Mesenchymal stem cell (in vitro differentiated cells and primary cell): ENCODE measurements at regions not wholly inside any gene's neighbourhood (a gene's known extent, or its start where the extent isn't known, plus 50 kb on each side); places are given as distances from the start of the nearest gene placed in this dataset.

Experiments used
- DNase-seq: peaks from one replicate; pipeline ENCODE4 v3.0.0-alpha.2; 2013
- H2AFZ ChIP-seq: one replicate; pipeline ENCODE4 v1.6.1; 2013; ENCODE audit warnings: low read depth, mild to moderate bottlenecking, control low read depth, inconsistent platforms, low read length, moderate library complexity
- H2AK5ac ChIP-seq: 2 replicates; pipeline ENCODE4 v1.6.1; 2013; ENCODE audit warnings: low read length, moderate library complexity, mild to moderate bottlenecking, inconsistent platforms; ENCODE audit not compliant: severe bottlenecking
- H2BK120ac ChIP-seq: one replicate; pipeline ENCODE4 v1.6.1; 2013; ENCODE audit warnings: low read depth, mild to moderate bottlenecking, inconsistent platforms, low read length, moderate library complexity
- H2BK12ac ChIP-seq, 2 experiments: one replicate each; pipeline ENCODE4 v1.6.1; 2013; ENCODE audit warnings: inconsistent platforms in 2 of 2, low read length in 2 of 2, mild to moderate bottlenecking in 2 of 2, moderate library complexity in 2 of 2, control low read depth in 1 of 2
- H2BK15ac ChIP-seq: one replicate; pipeline ENCODE4 v1.6.1; 2013; ENCODE audit warnings: mild to moderate bottlenecking, low read depth, inconsistent platforms; ENCODE audit not compliant: poor library complexity, severe bottlenecking
- H2BK5ac ChIP-seq: 2 replicates; pipeline ENCODE4 v1.6.1; 2013; ENCODE audit warnings: low read depth, mild to moderate bottlenecking, low read length, control low read depth, inconsistent platforms; ENCODE audit not compliant: poor library complexity, severe bottlenecking
- H3K14ac ChIP-seq, 2 experiments: one replicate each; pipeline ENCODE4 v1.6.1; 2013; ENCODE audit warnings: inconsistent platforms in 2 of 2, low read length in 2 of 2, control low read depth in 1 of 2, mild to moderate bottlenecking in 1 of 2, moderate library complexity in 1 of 2
- H3K18ac ChIP-seq, 2 experiments: one replicate each; pipeline ENCODE4 v1.6.1; 2013; ENCODE audit warnings: inconsistent platforms in 2 of 2, low read length in 2 of 2, control low read depth in 1 of 2, low read depth in 1 of 2, mild to moderate bottlenecking in 1 of 2
- H3K23ac ChIP-seq, 2 experiments: one replicate each; pipeline ENCODE4 v1.6.1; 2013; ENCODE audit warnings: inconsistent platforms in 2 of 2, low read length in 2 of 2, mild to moderate bottlenecking in 2 of 2, moderate library complexity in 2 of 2, control low read depth in 1 of 2
- H3K27ac ChIP-seq: 2 replicates; pipeline ENCODE4 v1.5.1; 2013; ENCODE audit warnings: mild to moderate bottlenecking, moderate library complexity, low read length, control low read depth, inconsistent platforms; ENCODE audit not compliant: poor library complexity, severe bottlenecking
- H3K27me3 ChIP-seq, 2 experiments: 2 replicates each; pipeline versions ENCODE4 v1.6.1 to v1.7.0; 2013; ENCODE audit warnings: low read length in 2 of 2, mild to moderate bottlenecking in 2 of 2, moderate library complexity in 2 of 2, control low read depth in 1 of 2, inconsistent platforms in 1 of 2; ENCODE audit not compliant: control insufficient read depth in 1 of 2, insufficient read depth in 1 of 2
- H3K36me3 ChIP-seq, 2 experiments: 2 replicates each; pipeline versions ENCODE4 v1.6.1 to v1.7.0; 2013; ENCODE audit warnings: low read length in 2 of 2, control low read depth in 1 of 2, inconsistent platforms in 1 of 2, low read depth in 1 of 2, mild to moderate bottlenecking in 1 of 2; ENCODE audit not compliant: insufficient read depth in 2 of 2, control insufficient read depth in 1 of 2
- H3K4ac ChIP-seq, 2 experiments: one replicate each; pipeline ENCODE4 v1.6.1; 2013; ENCODE audit warnings: inconsistent platforms in 2 of 2, low read length in 2 of 2, mild to moderate bottlenecking in 2 of 2, moderate library complexity in 2 of 2, control low read depth in 1 of 2, low read depth in 1 of 2
- H3K4me1 ChIP-seq: 2 replicates; pipeline ENCODE4 v1.6.1; 2013; ENCODE audit warnings: low read depth, low read length, control low read depth; ENCODE audit not compliant: control insufficient read depth, insufficient read depth
- H3K4me2 ChIP-seq: 2 replicates; pipeline ENCODE4 v1.6.1; 2013; ENCODE audit warnings: low read length, mild to moderate bottlenecking, inconsistent platforms; ENCODE audit not compliant: poor library complexity, severe bottlenecking
- H3K4me3 ChIP-seq, 2 experiments: 2 replicates each; pipeline versions ENCODE4 v1.5.1 to v1.7.0; 2013; ENCODE audit warnings: low read length in 2 of 2, mild to moderate bottlenecking in 2 of 2, control low read depth in 1 of 2, low read depth in 1 of 2; ENCODE audit not compliant: insufficient read depth in 1 of 2
- H3K79me1 ChIP-seq: replicated peaks from 2 replicates; pipeline ENCODE4 v1.6.1; 2013; ENCODE audit warnings: mild to moderate bottlenecking, control low read depth, low read length, inconsistent platforms; ENCODE audit not compliant: poor library complexity, severe bottlenecking
- H3K9ac ChIP-seq: 2 replicates; pipeline ENCODE4 v1.7.0; 2013; ENCODE audit warnings: mild to moderate bottlenecking, low read length, moderate library complexity
- H3K9me3 ChIP-seq: 2 replicates; pipeline ENCODE4 v1.7.0; 2013; ENCODE audit warnings: mild to moderate bottlenecking, low read length; ENCODE audit not compliant: control insufficient read depth
- H4K8ac ChIP-seq: one replicate; pipeline ENCODE4 v1.6.1; 2013; ENCODE audit warnings: inconsistent platforms, mild to moderate bottlenecking, low read length, moderate library complexity
- H4K91ac ChIP-seq: one replicate; pipeline ENCODE4 v1.6.1; 2013; ENCODE audit warnings: mild to moderate bottlenecking, low read length, inconsistent platforms
- WGBS: methylation state at CpG from one replicate; pipeline ENCODE4 v1.1.7; 2013; ENCODE audit warnings: mixed read lengths; 5-methylcytosine and 5-hydroxymethylcytosine counted together

- H4K8ac ChIP-seq = no peak overlapping the region
- no peak overlapping the region for H3K4ac ChIP-seq
- no peak overlapping the region for H3K4me3 ChIP-seq
- WGBS = 50% methylated on average over 1 of the region's 1 CpG
- no peaks in the 10 kb centered on the region for H3K4me1 ChIP-seq
- no peak overlapping the region for H2BK15ac ChIP-seq
- no peaks in the 10 kb centered on the region for H3K9me3 ChIP-seq
- H2BK12ac ChIP-seq = no peak overlapping the region
- H3K79me1 ChIP-seq = no peaks in the 10 kb centered on the region
- no peak overlapping the region for H2AFZ ChIP-seq
- no peak overlapping the region for H3K18ac ChIP-seq
- H4K91ac ChIP-seq = no peak overlapping the region
- no peak for DNase-seq
- H2BK120ac ChIP-seq = no peak overlapping the region
- H3K9ac ChIP-seq = no peak overlapping the region
- no peaks in the 10 kb centered on the region for H3K27me3 ChIP-seq
- H2BK5ac ChIP-seq = no peak overlapping the region
- H3K23ac ChIP-seq = no peak overlapping the region
- H3K4me2 ChIP-seq = no peak overlapping the region
- no peak overlapping the region for H2AK5ac ChIP-seq
- no peak overlapping the region for H3K14ac ChIP-seq
- H3K36me3 ChIP-seq = no peaks in the 10 kb centered on the region
- no peak overlapping the region for H3K27ac ChIP-seq
Measured at GRCh38 chr13:68727165-68727564, 1380.5 kb upstream of the ATXN8OS start.

- Histone ChIP-seq H3K36me3 (no peaks in the 10 kb centered on the region), H2BK5ac (no peak overlapping the region), H3K14ac (no peak overlapping the region), H4K8ac (no peak overlapping the region), H3K9me3 (peaks cover 3% of the 10 kb centered on the region), H3K27me3 (no peaks in the 10 kb centered on the region), H3K4me3 (no peak overlapping the region), H2BK15ac (no peak overlapping the region), H3K9ac (no peak overlapping the region), H3K18ac (no peak overlapping the region), H3K79me1 (no peaks in the 10 kb centered on the region), H4K91ac (no peak overlapping the region), H2AK5ac (no peak overlapping the region), H3K27ac (no peak overlapping the region), H2BK12ac (no peak overlapping the region), H3K4me2 (no peak overlapping the region), H2BK120ac (no peak overlapping the region), H2AFZ (no peak overlapping the region), H3K4ac (no peak overlapping the region), H3K23ac (no peak overlapping the region), H3K4me1 (no peaks in the 10 kb centered on the region)
- 100% methylated on average over 1 of the region's 3 CpGs for WGBS
- no peak for DNase-seq
Measured at GRCh38 chr13:68719815-68720214, 1387.8 kb upstream of the ATXN8OS start.

DNA sequence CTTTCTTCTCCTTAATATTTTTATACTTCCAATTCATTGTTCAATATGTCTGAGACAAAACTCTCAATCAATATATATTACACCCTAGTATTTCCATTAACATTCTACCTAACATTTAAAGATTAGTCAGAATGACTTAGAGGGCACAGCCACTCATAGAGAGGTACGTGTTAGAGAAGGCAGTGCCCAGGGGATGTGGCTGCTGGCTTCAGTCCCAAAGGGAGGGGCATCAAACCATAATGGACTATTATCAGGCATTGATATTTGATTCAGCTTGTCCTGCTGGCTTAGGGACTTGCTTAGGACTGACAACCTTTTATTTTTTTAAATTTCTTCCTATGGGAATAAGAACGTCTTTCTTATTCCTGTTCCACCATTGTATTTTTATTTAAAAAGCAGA, 1392.0 kb upstream of the ATXN8OS start:
- Histone ChIP-seq H3K27me3 (no peaks in the 10 kb centered on the region), H3K9me3 (peaks cover 3% of the 10 kb centered on the region), H3K9ac (no peak overlapping the region), H4K8ac (no peak overlapping the region), H4K91ac (no peak overlapping the region), H2BK5ac (no peak overlapping the region), H3K18ac (no peak overlapping the region), H3K4me1 (no peaks in the 10 kb centered on the region), H3K27ac (no peak overlapping the region), H3K23ac (no peak overlapping the region), H2AK5ac (no peak overlapping the region), H3K14ac (no peak overlapping the region), H2AFZ (no peak overlapping the region), H3K4me2 (no peak overlapping the region), H2BK120ac (no peak overlapping the region), H2BK12ac (no peak overlapping the region), H3K79me1 (no peaks in the 10 kb centered on the region), H2BK15ac (no peak overlapping the region), H3K4ac (no peak overlapping the region), H3K4me3 (no peak overlapping the region), H3K36me3 (no peaks in the 10 kb centered on the region)
- no peak for DNase-seq
- WGBS = 86% methylated on average over 1 of the region's 2 CpGs

GRCh38 chr13:68714292-68714691, 1393.3 kb upstream of the ATXN8OS start:
- no peak overlapping the region for H2AFZ ChIP-seq
- H2BK5ac ChIP-seq = no peak overlapping the region
- no peaks in the 10 kb centered on the region for H3K36me3 ChIP-seq
- H3K79me1 ChIP-seq = no peaks in the 10 kb centered on the region
- WGBS = no CpG with 5 or more reads among the region's 2 CpGs
- H3K9ac ChIP-seq = no peak overlapping the region
- no peak overlapping the region for H4K8ac ChIP-seq
- H3K9me3 ChIP-seq = no peaks in the 10 kb centered on the region
- no peak overlapping the region for H3K4me3 ChIP-seq
- no peak overlapping the region for H3K23ac ChIP-seq
- H3K4ac ChIP-seq = no peak overlapping the region
- no peaks in the 10 kb centered on the region for H3K4me1 ChIP-seq
- no peak for DNase-seq
- no peaks in the 10 kb centered on the region for H3K27me3 ChIP-seq
- no peak overlapping the region for H3K18ac ChIP-seq
- H3K4me2 ChIP-seq = no peak overlapping the region
- H2BK15ac ChIP-seq = no peak overlapping the region
- no peak overlapping the region for H2BK120ac ChIP-seq
- H3K27ac ChIP-seq = no peak overlapping the region
- no peak overlapping the region for H3K14ac ChIP-seq
- H4K91ac ChIP-seq = no peak overlapping the region
- H2AK5ac ChIP-seq = no peak overlapping the region
- no peak overlapping the region for H2BK12ac ChIP-seq
